ENCODE measurements at regions not wholly inside any gene's neighbourhood (a gene's known extent, or its start where the extent isn't known, plus 50 kb on each side); places are given as distances from the start of the nearest gene placed in this dataset.

DNA sequence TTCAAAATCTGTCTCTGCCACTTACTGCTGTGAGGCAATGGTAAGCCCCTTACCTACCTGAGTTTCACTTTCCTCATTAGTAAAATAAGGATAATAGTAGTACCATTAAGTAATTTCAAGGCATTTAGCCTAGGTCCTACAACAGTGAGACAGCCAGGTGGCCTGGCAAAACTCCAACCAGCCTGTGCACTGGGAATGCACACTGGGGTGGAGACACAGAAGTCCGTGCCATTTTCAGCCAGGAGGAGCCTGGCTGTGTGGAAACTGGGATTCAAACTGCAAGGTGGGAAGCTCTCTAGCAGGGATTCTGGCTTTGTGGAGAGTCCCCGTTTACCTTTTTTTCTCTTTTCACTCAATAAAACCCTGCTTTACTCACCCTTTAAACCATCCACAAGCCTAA lies 630.4 kb downstream of the PRELID2 start:
- DNase-seq (ENCODE audit: low read depth) = no peak

DNA sequence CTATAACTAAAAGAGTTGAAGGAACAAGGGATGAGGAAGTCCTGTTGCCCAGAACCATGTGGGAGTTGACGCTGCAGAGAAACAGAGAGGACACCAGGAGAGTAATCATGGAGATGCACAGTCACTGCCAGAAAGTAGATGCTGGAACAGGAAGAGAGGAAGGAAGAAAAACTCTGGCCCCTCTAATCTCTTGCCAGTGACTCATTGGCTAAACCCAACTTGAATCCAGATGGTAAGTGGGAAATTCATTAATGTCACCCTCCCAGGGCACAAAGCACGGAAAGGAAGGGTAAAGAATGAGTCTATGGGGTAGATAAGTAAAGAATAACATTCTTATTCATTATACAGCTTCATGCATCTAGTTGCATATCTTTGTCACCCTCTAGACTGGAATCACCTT lies 631.9 kb downstream of the PRELID2 start:
- no peak for DNase-seq (ENCODE audit: low read depth)

DNA sequence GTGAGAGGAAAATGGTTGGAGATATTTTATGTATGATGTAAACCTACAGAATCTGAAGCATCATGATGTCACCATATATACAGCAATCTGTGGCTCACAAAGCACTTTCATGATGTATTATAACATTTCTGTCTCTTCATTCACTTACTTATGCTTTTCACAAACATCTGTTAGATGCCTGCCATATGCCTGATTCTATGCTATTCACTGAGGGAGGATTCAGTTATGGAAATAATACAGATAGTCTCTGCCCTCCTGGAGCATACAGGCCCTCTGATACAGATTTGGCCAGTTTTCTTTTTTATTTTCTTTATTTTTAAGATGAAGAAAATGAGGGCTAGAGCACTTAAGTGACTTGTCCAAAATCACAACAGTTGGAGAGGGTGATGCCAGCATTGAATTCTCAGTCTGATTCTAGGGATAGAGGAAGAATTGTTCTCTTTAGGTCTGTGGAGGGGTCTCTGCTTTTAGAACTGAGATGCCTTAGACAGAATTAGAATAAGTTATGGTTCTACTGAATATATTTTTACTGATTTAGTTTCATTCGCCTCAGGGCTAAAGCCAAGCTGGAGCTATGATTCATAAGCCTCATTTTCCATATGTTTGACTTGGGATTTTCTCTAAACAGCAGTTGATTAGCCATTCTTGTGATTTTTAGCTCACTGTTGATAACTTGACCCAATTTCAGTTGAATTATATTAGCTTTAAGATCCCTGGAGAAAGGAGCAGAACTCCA lies 636.4 kb downstream of the PRELID2 start:
- DNase-seq (ENCODE audit: low read depth) = no peak

DNA sequence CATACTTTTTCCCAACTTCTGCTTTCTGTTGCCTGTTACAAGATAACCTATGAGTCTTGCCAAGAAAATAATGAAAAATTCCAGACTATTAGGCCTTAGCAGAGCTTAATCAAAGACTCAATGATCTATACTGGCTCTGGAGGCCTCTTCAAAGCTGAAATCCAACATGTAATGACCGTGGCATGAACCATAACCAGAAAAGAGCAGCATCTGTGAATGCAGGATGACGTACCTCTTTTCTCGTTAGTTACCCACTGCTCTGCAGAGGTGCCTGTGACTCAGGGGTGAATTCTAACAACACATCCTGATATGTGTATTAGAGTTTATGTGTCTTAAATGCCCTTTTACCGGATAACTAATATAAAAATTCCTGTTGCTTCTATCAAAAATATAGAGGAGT lies 645.4 kb downstream of the PRELID2 start:
- no peak for DNase-seq (ENCODE audit: low read depth)

DNA sequence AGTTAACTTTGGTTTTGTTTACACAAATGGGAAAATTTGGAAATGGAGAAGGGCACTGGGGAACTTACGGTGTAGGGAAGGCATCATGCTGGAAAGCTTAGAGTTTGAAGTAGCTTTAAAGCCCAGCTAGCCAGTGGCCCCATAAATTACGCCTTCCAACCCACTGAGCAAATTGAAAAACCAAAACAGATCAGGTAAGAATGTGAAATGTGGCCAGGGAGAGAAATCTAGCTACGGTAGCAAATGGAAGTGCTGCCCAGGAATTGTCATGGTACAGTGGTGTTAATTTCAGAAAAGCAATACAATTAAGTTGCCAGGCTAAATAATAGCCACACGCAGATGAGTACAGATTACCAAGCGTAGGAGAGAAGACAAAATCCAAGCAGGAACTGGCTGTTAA lies 654.8 kb downstream of the PRELID2 start:
- DNase-seq (ENCODE audit: low read depth) = no peak

DNA sequence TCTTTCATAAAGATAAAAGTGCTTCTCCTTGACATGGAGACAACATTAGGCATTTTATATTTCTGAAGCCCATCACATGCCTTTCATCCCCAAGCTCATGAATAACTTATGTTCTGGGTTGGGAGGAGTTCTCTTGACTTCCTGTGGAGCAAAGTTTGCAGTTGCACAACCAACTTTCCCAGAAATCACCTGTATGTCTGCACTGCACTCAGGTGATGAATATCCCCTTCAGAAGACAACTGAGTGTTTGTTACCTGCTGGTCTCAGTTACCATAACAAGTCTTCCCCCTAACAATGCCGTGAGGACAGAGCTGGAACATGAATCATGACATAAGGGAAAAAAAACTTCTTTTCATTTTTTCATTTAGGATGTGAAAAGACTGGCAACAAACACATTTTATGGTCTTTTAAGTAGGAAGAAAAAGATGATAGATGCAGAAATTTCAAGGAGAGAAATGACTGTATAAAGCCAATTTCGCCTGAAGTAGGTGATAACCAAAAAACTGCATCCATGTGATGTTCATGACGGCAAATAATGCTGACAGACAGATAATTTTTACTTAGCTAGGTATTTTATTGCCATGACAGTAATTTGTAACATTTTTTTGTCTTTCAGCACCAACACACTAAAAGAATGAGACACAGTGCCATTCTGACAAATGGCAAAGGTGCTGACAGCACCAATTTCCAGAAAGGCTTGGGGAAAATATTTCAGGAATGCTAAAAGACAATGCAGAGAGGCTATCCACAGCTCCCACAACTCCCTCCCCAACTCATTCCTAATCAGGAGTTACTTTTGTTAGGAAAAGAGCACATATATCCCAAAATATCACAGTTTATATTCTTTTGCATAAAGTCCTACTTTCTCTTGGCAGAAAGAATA lies 656.3 kb downstream of the PRELID2 start:
- DNase-seq (ENCODE audit: low read depth) = no peak

DNA sequence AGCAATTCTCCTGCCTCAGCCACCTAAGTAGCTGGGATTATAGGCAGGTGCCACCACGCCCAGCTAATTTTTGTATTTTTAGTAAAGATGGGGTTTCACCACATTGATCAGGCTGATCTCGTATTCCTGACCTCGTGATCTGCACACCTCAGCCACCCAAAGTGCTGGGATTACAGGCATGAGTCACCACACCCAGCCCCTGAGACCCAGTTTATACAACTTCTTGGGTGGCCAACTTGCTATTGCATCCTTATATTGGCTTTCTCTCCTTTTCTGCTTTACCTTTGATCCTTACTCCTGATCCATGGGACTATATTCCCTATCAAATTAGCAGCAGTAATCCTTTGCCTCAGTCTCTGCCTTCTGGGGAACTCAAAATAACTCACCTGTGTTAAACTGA lies 659.1 kb downstream of the PRELID2 start:
- DNase-seq (ENCODE audit: low read depth) = no peak

DNA sequence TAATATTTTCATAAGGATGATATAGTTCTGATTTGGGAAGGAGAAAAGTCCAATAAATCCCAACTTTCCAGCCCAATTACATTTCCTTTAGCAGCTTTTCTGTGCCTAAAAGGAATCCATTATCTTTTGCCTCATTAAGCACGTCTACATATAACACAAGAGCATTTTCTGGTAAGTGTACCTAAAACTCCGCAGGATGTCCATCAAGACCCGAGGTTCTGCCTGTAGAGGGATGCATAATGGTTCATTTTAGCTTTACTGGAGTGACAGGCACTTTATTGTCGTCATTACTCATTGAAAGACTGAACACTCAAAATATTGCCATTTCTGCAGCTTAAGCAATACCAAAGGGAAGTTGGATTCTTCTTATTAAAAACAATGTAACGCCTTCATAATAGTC lies 669.0 kb downstream of the PRELID2 start:
- DNase-seq (ENCODE audit: low read depth) = no peak

DNA sequence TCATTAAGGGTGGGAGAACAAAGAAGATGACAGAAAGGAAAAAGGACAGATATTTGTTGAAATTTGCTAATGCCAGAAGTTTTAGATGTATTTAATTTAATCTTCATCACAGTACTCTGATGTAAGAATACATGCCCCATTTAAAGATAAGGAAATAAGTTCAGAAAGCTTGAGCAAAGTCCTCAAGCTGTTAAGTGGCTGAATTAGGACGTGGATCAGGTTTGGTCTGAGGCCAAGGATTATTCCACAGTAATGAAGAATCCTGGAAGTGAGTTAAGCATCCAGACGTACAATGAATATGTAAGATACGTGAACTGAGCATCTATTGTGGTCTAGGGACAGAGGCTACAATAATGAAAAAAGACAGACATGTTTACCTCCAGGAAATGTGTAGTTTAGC lies 671.3 kb downstream of the PRELID2 start:
- no peak for DNase-seq (ENCODE audit: low read depth)

DNA sequence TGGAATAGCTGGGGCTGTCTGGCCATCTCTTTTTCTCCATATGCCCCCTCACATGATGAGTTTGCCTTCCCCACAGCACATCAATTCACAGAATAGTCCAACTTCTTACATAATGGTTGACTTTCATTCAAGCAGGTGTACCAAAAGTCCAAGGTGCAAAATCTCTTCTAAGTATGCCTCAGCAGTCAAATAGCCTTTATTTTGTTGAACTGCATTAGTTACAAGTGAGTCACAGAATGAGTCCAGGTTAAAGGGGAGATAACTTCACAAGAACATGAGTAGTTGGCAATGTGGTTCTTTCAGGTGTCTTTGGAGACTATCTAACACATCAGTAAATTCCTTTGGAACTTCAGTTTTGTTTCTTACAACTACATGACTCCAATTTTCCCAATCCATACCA lies 672.5 kb downstream of the PRELID2 start:
- no peak for DNase-seq (ENCODE audit: low read depth)

DNA sequence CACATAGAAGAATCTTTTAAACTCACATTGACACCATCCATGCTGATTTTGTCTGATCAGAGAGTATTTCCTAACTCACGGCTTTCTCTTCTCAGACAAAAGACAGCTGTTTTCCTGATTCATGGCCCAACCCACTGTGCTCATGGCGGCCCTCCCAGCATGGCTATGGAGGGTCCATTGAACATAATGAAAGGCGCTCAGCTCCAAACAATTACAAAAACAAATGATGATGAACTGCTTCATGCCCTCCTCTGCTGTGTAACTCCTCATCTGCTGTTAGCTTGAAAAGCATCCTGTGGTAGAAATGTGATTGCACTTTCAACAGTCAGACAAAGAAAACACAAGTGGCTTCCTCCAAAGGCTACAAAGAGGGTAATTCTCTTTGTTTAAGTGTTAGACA lies 673.8 kb downstream of the PRELID2 start:
- no peak for DNase-seq (ENCODE audit: low read depth)

DNA sequence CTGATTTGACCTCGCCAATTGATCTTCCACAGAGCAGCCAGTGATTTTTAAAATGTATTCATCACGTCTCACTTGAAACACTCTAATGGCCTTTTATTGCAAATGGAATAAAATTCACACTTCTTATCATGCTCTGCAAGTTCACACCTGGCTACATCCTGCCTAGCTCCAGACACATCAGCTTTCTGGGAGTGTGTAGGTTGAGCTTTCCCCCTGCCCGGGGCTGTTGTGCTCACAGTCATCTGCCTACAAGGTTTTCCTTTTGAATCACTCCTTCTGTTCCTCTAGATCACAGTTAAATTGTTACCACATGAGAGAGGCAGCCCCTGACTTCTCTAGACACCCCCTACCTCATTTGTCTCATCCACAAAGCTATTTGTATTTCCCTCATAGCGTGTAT lies 674.5 kb downstream of the PRELID2 start:
- DNase-seq (ENCODE audit: low read depth) = no peak

DNA sequence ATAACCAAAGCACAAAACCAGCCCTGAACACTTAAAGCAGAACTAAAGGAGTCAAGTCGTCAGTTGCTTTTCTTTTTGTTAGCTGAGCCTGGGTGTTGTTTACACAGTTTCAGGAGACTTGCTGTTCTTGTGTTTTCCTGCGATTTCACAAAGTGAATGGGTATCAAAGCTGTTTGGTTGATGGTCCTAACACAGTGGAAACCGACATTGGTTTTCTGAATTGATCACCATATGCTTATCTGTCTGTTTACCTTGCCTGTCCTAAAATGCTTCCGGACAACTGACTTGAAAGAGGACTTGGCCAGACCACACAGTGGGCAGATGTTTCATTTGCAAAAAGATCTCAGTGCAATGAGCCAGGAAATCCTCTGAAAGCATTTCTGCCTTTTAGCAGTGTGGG lies 676.4 kb downstream of the PRELID2 start:
- DNase-seq (ENCODE audit: low read depth) = no peak

DNA sequence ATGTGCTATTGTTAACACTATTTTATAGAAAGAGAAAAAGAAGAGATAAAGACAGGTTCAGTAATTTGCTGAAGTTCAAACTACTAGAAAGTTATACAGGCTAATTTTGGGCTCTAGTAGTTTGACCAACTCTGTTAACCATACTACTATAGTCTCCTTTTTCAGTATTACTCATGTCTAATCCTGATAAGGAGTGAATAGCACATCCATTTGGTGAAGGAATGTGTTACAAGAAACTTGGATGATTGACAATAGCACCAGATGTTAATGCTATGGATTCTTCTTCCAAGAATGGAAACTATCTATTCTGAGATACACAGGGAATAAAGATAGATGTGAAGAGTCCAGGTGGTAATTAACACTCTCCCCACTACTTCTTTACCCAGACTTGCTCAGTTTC lies 677.3 kb downstream of the PRELID2 start:
- no peak for DNase-seq (ENCODE audit: low read depth)

DNA sequence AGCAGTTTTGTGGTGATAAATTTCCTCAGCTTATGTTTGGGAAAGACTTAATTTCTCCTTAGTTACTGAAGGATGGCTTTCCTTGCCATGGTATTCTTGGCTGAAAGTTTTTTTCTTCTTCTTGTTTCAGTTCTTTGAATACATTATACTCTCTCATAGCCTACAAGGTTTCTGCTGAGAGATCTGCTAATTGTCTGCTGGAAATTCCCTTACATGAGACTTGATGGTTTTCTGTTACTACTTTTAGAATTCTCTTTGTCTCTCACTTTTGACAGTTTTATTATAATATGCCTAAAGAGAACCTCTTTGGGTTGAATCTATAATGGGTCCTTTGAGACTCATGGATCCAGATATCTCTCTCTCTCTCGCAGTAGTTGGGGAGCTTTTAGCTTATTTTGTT lies 693.6 kb downstream of the PRELID2 start:
- DNase-seq (ENCODE audit: low read depth) = no peak

DNA sequence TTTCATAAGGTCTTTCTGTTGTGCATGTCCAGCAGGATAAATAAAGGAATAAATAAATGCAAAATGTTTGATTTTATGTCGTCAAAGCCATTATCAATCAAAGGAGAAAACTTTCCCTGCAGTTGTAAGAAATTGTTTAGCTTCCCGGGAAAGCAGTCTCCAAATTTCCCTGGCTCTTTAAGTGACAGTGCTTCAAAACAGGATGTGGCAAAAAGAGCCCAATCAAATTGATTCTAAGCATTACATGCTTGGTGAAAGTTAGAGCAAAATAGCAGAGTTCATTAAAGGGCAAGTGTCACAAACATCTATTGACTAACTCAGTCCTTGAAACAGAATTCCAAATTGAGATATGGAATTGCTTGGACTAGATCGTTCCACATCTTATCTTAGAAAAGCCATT lies 704.1 kb downstream of the PRELID2 start:
- DNase-seq (ENCODE audit: low read depth) = no peak

DNA sequence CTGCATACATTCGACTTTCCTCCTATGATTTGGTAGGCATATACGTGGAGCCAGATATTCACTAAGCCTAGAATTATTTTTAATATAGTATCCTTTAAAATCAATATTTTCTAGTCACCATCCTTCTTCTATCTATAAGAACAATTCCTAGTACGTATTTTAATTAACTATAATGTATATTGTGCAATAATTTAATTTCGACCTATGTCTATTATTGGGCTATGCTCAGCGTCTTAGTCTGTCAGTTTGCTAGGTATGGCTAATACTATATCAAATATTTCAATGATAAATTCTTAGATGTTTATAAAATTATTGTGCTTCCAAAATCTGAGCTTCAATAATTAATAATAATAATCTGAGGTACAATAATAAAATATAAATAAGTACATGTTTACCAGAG lies 705.3 kb downstream of the PRELID2 start:
- no peak for DNase-seq (ENCODE audit: low read depth)

DNA sequence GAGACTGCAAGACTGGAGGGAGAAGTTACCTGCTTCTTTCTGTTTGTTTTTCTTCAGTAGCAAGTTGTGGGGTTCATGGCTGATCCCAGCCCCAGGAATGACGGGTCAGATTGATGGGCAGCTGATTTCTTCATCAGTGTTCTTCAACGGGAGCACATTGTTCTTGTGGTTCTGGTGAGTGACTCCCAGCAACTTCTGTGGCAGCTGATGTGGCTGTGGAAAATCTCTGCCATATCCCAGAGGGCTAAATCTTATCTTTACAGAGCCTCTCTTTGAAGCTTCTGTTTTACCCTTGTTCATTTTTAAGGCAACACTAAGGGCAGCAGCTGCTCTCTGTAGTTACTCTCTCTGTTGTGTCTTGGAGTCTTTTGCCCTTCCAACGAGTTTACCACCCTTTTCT lies 710.3 kb downstream of the PRELID2 start:
- no peak for DNase-seq (ENCODE audit: low read depth)

DNA sequence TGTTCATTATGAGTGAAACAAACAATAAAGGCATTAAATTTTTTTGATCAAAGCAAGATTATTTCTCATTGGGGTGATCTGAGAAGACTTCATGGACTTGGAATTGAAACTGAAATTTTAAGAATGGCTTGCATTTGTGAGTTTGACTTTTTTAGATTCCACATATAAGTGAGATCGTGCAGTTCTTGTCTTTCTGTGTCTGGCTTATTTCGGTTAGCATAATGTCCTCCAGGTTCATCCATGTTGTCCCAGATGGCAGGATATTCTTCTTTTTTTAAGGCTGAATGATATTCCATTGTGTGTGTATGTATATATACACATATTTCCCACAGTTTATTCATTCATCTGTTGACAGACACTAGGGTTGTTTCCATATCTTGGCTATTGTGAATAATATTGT lies 716.5 kb downstream of the PRELID2 start:
- no peak for DNase-seq (ENCODE audit: low read depth)

DNA sequence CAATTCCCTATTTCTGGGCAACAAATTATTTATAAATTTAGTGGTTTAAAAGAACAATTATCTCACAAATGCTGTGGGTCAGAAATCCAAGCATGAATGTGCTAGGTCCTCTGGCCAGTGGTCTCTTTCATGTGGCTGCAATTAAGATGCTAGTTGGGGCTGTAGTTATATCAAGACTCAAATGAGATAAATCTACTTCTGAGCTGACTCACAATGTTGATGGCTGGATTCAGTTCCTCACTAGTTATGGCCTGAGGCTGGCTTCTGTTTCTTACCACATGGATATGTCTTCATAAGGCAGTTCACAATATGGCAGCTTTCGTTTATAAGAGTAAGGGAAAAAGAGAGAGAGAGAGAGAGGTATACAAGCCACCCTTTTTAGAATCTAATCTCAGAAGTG lies 717.0 kb downstream of the PRELID2 start:
- no peak for DNase-seq (ENCODE audit: low read depth)

DNA sequence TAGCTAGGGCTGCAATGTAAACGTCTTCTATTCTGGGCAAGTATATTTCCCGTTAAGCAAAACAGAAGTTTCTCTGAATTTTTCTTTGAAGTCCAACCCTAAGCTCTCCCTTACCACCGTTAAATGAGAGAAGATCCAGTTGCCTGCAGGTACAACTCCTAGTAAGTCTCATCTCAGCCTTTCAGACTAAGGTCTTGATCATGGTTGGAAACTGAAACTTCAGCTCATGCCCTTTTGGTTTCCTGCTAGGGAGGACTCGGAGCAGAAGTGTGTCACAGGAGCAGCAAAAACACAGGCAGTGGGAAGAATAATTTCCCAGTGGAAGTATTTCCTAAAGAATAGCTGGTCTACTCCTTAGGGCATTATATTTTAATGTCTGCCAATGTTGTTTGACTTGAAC lies 717.9 kb downstream of the PRELID2 start:
- no peak for DNase-seq (ENCODE audit: low read depth)

DNA sequence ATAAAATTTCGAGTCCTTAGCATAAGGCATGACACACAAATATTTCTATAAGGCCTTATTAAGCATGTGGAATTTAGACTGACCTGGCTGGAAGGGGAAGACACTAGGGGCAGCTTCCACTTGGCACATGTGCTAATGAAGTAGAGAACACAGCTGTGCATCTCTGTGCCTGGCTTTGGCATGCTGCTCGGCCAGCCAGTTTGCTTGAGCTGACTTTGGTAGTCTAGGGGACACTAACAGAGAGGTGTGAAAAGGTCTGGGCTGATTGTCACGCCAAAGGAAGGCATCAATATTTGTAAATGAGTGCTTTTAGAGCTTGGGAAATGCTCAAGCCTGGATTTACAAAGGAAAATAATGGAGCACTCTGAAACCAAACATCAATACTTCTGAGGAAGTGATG lies 723.7 kb downstream of the PRELID2 start:
- no peak for DNase-seq (ENCODE audit: low read depth)

DNA sequence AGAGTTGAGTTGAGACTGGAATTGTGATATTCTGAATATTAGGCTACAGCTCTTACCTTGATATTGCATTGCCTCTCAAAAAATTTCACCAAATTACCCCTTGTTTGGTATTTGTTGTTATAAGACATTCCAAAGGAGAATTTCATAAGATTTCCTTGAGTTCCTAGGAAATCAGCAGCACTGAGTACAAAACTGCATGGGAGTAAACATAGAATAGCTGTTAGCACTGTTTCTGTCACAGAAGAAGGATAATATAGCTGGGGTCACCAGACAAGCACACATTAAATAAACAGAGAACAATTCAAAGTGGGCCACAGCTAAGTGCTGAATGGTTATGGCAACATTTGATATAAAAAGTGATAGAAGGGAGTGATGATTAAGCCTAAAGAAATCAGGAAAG lies 724.3 kb downstream of the PRELID2 start:
- DNase-seq (ENCODE audit: low read depth) = no peak
